ENCODE measurements at regions not wholly inside any gene's neighbourhood (a gene's known extent, or its start where the extent isn't known, plus 50 kb on each side); places are given as distances from the start of the nearest gene placed in this dataset.

GRCh38 chr21:41620541-41620940, 112.6 kb upstream of the TMPRSS2 start:
- no peak for TF ChIP-seq POLR2A (IDR thresholded peaks at IDR 0.05; ENCODE audit: low read depth, low read length)
- no peak for TF ChIP-seq POLR2AphosphoS5 (IDR thresholded peaks at IDR 0.05; ENCODE audit: low read depth, low read length)
- no peak for TF ChIP-seq TAF1 (IDR thresholded peaks at IDR 0.05; ENCODE audit: low read depth, low read length)
- no peak for TF ChIP-seq SPI1 (IDR thresholded peaks at IDR 0.05; ENCODE audit: low read depth, low read length)

Measured in GM12891 (cell line).